ENCODE measurements at regions not wholly inside any gene's neighbourhood (a gene's known extent, or its start where the extent isn't known, plus 50 kb on each side); places are given as distances from the start of the nearest gene placed in this dataset.

DNA sequence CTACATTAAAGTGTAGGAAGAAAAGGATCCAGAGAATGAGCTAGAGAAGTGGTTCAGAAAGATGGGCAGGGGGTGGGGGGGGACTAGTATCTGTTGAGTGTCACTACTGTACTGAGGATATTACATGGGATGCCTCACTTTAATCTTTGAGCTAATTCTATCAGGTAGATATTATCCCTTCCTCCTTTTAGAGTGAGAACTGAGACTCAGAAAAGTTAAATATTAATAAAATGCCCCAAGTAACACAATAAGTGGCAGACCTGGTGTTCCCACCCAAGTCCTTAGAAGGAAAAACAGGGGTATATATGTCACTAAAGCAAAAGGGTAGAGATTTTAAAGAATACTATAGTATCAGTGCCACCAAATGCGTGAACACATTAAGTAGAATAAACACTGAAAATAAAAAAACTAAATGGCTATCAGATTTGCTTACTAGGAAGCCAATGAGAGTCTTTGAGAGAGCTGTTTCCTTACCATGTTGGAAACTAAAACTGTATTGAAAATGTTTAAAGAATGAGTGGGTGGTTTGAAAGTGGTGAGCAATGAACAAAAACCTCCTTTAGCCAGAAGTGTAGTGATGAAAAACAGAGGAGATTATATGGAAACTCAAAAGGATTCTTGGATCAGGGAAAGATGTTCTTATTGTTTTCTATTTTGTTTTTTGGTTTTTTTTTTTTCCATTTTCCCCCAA is 230.8 kb downstream of the BARHL2 start:
- no peak for ATAC-seq

DNA sequence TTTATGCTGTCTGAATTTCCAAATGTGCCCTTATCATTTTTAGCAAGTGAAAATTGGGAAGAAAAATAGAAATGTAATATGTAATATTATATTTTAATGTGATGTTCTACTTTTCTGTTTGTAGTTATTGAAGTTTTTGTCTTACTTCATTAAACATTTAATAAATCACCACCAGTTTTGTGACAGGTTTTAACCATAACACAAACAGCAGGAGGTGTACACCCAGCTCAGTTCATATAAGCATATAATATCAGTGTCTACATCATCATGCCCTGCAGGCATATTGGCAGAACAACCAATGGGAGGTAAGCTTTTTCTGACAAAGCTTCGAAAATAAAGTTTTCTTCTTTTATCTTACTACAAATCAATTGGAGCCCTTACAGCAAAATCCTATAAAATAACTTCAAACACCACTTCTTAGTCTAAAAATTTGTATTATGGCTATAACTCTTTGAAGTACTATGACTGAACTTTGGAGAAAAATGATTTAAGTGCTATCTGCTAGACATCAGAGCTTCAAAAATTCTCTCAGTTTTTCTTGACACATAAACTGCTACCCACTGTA is 236.7 kb downstream of the BARHL2 start:
- Mint-ChIP-seq H3K4me1 (no peaks in the 10 kb centered on the region), H3K4me3 (no peak overlapping the region), H3K9me3 (no peaks in the 10 kb centered on the region), H3K27ac (no peak overlapping the region), H3K27me3 (no peaks in the 10 kb centered on the region)
- no peak for DNase-seq
- no peak for ATAC-seq

More for the DNA sequence above, 230.8 kb downstream of the BARHL2 start:
- Mint-ChIP-seq H3K27ac (no peak overlapping the region), H3K4me3 (no peak overlapping the region), H3K9me3 (no peaks in the 10 kb centered on the region), H3K4me1 (no peaks in the 10 kb centered on the region), H3K27me3 (no peaks in the 10 kb centered on the region)
- DNase-seq, result no peak

DNA sequence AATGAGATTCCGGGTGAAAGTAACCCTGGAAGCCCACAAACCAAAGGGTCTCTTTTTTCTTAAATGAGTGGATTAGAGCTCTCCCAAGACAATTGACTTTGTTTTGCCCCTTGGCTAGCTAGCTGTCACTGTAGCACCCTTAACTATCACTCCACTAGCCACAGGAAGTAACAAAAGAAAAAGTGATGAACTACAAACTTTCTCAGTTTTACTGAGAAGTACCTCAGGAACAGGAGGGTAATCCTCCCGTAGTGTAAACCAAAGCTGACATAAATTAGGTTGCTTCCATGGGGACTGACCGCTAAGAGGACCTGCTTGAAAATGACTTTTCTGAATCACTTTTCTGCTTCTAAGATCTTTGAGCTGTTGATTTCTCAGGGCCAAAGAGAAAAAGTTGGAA is 240.1 kb downstream of the BARHL2 start:
- no peak for DNase-seq
- no peaks in the 10 kb centered on the region for H3K4me1 Mint-ChIP-seq
- H3K27ac Mint-ChIP-seq, result no peak overlapping the region
- no peaks in the 10 kb centered on the region for H3K9me3 Mint-ChIP-seq
- no peak overlapping the region for H3K4me3 Mint-ChIP-seq
- ATAC-seq, result no peak
- H3K27me3 Mint-ChIP-seq, result no peaks in the 10 kb centered on the region

DNA sequence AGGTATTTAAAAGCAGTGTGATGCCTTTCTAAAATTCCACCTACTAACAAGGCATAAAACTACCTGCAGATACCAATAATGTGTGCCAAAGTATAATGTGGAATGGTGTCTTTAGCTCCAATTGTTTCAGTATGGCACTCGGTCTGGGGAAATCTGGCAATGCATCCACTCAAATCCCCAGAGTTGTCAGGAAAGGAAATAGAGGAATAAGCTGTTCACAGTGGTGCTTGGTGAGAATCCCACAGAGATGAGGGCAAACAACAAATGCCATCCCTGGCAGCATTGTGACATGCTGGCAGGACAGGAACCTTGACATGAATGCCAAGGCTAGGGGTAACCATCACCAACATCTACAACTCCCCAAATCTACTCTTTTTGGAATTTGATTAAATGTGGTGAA is 240.7 kb downstream of the BARHL2 start:
- ATAC-seq (no peak), DNase-seq (no peak)
- H3K27me3 Mint-ChIP-seq, result no peaks in the 10 kb centered on the region
- H3K4me1 Mint-ChIP-seq, result no peaks in the 10 kb centered on the region
- no peak overlapping the region for H3K4me3 Mint-ChIP-seq
- no peak overlapping the region for H3K27ac Mint-ChIP-seq
- H3K9me3 Mint-ChIP-seq, result no peaks in the 10 kb centered on the region

DNA sequence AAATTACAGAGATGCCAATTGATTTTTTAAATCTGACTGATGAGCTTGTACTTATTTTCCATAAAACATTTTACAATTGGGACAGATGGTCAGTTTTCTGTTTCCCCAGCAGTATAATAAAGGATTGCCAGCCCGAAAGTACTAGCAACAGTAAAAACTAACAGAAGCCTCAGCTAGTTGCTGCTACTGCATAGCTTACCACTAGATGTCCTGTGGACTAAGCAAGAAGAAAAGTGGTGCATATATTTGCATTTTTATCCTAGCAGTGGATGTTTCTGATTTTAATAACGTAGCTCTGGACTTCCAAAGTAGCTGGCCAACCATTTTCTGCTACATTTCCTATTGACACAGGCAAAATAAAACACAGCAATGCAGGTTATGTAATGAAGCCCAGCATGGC is 241.5 kb downstream of the BARHL2 start:
- no peaks in the 10 kb centered on the region for H3K27me3 Mint-ChIP-seq
- no peak overlapping the region for H3K4me3 Mint-ChIP-seq
- no peaks in the 10 kb centered on the region for H3K9me3 Mint-ChIP-seq
- no peak overlapping the region for H3K27ac Mint-ChIP-seq
- no peaks in the 10 kb centered on the region for H3K4me1 Mint-ChIP-seq
- no peak for DNase-seq
- no peak for ATAC-seq

DNA sequence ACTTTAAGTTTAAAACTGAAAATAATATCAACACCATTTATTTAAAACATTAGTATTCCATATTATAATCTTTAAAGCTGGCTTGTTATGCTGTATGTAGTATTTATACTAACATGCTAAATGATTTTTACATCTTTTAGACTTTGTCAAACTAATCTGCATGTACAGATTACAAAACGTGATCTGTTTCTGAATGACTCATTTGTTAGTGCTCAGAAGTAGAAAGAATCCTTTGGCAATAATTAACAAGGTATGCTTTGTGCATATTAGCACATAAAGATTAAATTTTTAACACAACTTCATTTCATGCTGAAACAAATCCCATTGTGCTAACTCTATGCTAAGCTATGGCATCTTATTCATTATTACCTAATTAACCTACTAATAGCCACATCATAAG is 242.4 kb downstream of the BARHL2 start:
- H3K27ac Mint-ChIP-seq, result no peak overlapping the region
- DNase-seq (no peak), ATAC-seq (no peak)
- no peaks in the 10 kb centered on the region for H3K27me3 Mint-ChIP-seq
- H3K4me3 Mint-ChIP-seq, result no peak overlapping the region
- H3K4me1 Mint-ChIP-seq, result no peaks in the 10 kb centered on the region
- H3K9me3 Mint-ChIP-seq, result no peaks in the 10 kb centered on the region

DNA sequence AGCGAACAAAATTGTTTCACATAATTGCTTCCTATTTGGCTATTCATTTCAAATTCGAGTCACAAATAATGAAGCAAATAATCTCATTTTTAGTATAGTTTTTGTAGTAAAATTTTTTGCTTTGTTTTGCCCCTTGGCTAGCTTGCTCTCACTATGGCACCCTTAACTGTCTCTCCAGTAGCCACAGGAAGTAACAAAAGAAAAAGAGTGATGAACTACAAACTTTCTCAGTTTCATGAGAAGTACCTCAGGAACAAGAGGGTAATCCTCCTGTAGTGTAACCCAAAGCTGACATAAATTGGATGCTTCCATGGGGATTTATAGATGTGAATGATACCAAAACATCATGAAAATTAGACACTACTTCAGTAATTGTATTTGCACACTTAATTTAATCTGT is 242.9 kb downstream of the BARHL2 start:
- no peak for DNase-seq
- no peak for ATAC-seq
- no peak overlapping the region for H3K27ac Mint-ChIP-seq
- no peaks in the 10 kb centered on the region for H3K27me3 Mint-ChIP-seq
- H3K4me3 Mint-ChIP-seq, result no peak overlapping the region
- no peaks in the 10 kb centered on the region for H3K4me1 Mint-ChIP-seq
- no peaks in the 10 kb centered on the region for H3K9me3 Mint-ChIP-seq

DNA sequence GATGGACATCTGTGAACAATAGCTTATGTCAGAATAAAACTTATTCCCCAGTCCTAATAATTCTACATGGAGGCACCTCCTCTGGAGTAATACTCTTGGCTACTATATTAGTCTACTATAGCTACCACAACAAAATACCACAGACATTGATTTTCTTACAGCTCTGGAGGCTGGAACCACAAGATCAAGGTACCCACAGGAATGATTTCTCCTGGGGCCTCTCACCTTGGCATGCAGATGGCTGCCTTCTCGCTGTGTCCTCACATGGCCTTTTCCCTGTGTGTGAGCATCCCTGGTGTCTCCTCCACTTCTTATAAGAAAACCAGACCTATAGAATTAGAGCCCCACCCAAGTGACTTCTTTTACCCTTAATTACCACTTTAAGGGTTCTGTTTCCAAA is 244.3 kb downstream of the BARHL2 start:
- Mint-ChIP-seq H3K4me3 (no peak overlapping the region), H3K9me3 (no peaks in the 10 kb centered on the region), H3K27ac (no peak overlapping the region), H3K4me1 (no peaks in the 10 kb centered on the region), H3K27me3 (no peaks in the 10 kb centered on the region)
- ATAC-seq (no peak), DNase-seq (no peak)

DNA sequence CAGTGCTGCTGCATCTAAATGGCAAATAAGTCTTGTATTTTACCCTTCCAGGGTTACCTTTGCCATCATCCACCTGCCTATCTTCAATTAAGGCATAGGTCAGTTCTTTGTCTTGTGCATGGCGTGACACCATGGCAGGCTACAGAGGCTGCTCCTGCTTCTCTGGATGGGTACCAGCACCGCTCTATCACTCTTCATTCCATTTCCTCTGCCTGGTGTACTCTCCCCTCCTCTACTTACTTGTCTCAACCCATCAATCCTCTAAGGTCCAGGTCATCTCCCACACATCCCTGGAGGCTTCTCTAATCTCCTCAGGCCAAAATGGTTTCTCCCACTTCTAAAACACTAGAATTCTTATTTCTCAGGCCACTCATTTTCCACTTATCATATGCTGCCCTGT is 257.5 kb downstream of the BARHL2 start:
- Mint-ChIP-seq H3K9me3 (no peaks in the 10 kb centered on the region), H3K4me3 (no peak overlapping the region), H3K27ac (no peak overlapping the region), H3K4me1 (no peaks in the 10 kb centered on the region), H3K27me3 (no peaks in the 10 kb centered on the region)
- no peak for ATAC-seq
- DNase-seq, result no peak

DNA sequence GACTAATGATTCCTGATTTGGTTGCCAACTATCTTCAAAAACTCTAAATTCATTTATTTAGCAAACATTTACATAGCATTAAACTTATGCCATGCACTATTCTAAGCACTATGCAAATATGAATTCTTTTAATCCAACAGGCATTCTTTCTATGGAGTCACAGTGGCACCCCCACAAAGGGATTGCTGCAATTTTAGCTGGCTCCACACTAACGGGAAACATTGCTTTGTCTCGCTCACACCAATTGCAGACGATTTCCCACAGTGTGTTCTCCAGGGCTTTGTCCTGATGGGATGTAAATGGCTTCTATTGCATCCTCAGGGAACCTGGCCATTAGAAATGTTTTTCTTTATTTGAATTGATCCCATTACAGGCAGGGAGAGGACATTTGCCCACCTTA is 259.1 kb downstream of the BARHL2 start:
- Mint-ChIP-seq H3K27ac (no peak overlapping the region), H3K4me3 (no peak overlapping the region), H3K4me1 (no peaks in the 10 kb centered on the region), H3K9me3 (no peaks in the 10 kb centered on the region), H3K27me3 (no peaks in the 10 kb centered on the region)
- ATAC-seq (no peak), DNase-seq (no peak)

DNA sequence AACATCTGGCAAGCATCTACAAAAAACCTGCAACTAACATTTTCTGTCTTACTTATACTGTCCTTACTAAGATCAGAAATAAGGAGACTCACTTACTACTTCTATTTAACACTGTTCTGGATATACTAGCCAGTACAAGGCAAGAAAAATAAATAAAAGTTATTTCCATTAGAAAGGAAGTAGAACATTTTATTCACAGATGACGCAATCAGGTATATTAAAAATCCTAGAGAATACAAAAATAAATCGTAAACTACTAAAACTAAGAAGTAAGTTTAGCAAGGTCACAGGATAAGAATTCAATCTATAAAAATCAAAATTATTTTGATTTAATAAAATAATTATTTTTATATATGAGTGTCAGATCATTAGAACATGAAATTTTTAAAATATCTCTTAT is 264.6 kb downstream of the BARHL2 start:
- no peak overlapping the region for H3K4me3 Mint-ChIP-seq
- H3K9me3 Mint-ChIP-seq, result no peaks in the 10 kb centered on the region
- ATAC-seq (no peak), DNase-seq (no peak)
- H3K27ac Mint-ChIP-seq, result no peak overlapping the region
- H3K27me3 Mint-ChIP-seq, result no peaks in the 10 kb centered on the region
- no peaks in the 10 kb centered on the region for H3K4me1 Mint-ChIP-seq

DNA sequence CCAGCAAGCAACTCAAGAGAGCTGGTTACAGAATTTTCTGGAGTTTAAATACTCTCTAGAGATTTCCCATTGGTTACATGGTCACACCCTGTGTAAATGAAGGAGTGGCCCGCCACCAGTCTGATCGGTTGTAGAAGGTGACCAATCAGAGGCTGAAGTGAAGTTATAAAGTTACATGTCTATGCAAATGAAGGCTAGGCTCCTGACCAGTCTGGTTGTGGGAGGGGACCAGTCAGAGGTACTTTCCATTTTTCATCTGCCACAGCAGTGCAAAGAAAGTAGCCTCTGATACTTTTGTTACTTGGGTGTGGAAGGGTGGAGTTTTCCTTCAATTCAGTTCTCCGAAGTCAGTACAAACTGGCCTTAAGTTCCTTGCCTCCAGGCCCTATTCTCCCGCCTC is 273.7 kb downstream of the BARHL2 start:
- H3K27ac Mint-ChIP-seq, result peak overlapping the region in 1 of 2 donors; percentile 36
- no peaks in the 10 kb centered on the region for H3K4me1 Mint-ChIP-seq
- DNase-seq (no peak), ATAC-seq (no peak)
- H3K27me3 Mint-ChIP-seq, result no peaks in the 10 kb centered on the region
- H3K9me3 Mint-ChIP-seq, result no peaks in the 10 kb centered on the region
- no peak overlapping the region for H3K4me3 Mint-ChIP-seq

DNA sequence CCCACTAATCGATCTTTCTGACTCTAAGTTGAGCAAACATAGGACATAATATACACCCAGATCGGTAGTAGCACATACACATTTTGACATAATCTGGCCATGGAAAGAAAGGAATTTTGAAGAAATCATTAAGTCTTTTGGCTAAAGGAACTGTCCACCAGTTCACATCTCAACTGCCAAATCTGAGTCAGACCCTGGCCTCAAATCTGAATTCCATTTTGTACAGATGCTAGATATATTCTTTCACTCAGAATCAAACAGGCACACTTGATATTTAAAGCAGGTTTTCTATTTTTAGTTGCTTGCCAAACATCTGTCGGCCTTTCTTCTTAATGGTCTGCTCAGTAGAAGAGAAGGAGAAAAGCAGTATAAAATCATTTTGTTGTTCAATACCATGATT is 281.8 kb downstream of the BARHL2 start:
- no peaks in the 10 kb centered on the region for H3K27me3 Mint-ChIP-seq
- no peaks in the 10 kb centered on the region for H3K4me1 Mint-ChIP-seq
- no peaks in the 10 kb centered on the region for H3K9me3 Mint-ChIP-seq
- H3K27ac Mint-ChIP-seq, result no peak overlapping the region
- ATAC-seq, result no peak
- no peak overlapping the region for H3K4me3 Mint-ChIP-seq
- no peak for DNase-seq

DNA sequence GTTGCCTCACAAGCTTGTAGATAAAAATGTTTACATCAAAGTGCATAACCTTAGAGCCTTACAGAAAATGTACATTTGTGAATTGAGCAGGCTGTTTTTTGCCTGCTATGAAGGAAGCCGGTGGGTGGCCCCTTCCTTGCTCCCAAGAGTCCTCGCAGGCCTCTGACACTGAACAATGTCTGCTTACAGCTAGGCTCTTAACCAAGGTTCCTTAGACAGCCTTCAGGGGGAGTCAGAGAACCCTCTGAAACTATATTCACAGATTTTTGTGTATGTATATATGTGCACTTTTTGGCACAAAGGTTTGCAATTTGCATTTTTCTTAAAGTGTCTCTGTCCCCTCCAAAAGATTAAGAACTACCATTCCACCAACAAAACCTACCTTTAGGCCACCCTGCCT is 282.6 kb downstream of the BARHL2 start:
- Mint-ChIP-seq H3K9me3 (peaks cover 0 to 2% of the 10 kb centered on the region in 2 donors), H3K27me3 (no peaks in the 10 kb centered on the region), H3K4me3 (no peak overlapping the region), H3K27ac (no peak overlapping the region), H3K4me1 (no peaks in the 10 kb centered on the region)
- no peak for DNase-seq
- ATAC-seq, result no peak

DNA sequence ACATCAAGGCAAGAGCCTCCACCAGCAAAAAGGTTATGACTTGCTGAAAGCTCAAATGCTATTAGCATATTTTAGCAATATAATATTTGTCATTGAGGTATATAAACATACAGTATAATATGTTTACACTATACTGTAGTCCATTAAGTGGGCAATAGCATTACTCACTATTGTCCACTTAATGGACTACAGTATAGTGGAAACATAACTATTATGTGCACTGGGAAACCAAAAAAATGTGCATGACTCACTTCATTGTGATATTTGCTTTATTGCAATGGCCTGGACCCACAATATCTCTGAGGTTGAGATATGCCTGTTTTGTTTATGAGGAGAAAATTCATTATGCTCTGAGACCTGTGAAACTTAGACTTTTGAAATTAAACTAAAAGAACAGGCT is 300.0 kb downstream of the BARHL2 start:
- Mint-ChIP-seq H3K9me3 (peaks cover 4 to 6% of the 10 kb centered on the region in 2 donors), H3K27me3 (peaks cover 15% of the 10 kb centered on the region), H3K4me1 (no peaks in the 10 kb centered on the region), H3K4me3 (no peak overlapping the region), H3K27ac (no peak overlapping the region)
- DNase-seq, result no peak
- no peak for ATAC-seq

DNA sequence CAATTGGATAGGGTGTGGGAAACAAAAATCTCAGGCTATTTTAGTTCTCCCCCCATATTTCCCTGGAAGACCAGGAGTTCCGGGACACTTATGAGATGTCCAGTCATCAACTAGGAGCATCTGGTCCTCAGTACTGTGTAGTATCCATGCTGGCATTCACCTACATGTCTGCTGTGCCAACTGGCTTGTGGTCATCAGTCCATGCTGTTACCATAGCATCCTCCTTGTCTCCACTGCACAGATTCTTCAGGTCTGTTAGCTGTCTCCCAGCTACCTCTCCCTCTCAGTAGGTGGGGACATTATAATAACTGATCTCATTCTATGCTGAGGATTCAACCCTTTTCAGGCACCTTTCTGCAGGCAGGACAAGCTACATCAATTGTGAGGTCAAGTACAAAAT is 302.9 kb downstream of the BARHL2 start:
- H3K27ac Mint-ChIP-seq, result no peak overlapping the region
- H3K4me1 Mint-ChIP-seq, result no peaks in the 10 kb centered on the region
- no peak overlapping the region for H3K4me3 Mint-ChIP-seq
- ATAC-seq, result no peak
- DNase-seq, result no peak
- H3K9me3 Mint-ChIP-seq, result no peaks in the 10 kb centered on the region
- peaks cover 7% of the 10 kb centered on the region for H3K27me3 Mint-ChIP-seq

DNA sequence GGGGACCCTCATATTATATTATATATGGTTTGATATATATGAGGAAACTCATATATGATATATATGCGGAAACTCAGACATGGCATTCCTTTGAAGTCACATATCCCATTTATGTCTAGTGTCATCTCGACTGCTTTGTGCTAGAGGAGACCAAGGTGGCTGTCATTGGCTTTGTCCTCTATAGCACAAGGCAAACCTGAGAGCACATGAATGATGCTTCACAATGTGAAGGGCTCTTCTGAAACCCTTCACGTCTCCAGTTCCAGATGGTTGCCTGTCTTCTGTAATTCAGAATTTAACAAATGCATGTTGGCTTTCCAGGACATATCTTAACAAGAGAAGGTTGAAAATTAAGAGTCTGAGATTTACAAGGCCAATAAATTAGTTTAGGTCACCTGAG is 303.6 kb downstream of the BARHL2 start:
- H3K9me3 Mint-ChIP-seq, result no peaks in the 10 kb centered on the region
- H3K4me3 Mint-ChIP-seq, result no peak overlapping the region
- DNase-seq (no peak), ATAC-seq (no peak)
- H3K27me3 Mint-ChIP-seq, result peaks cover 7% of the 10 kb centered on the region
- no peak overlapping the region for H3K27ac Mint-ChIP-seq
- no peaks in the 10 kb centered on the region for H3K4me1 Mint-ChIP-seq
